Gastrocnemius medialis (tissue), 4 donors: ENCODE measurements at regions not wholly inside any gene's neighbourhood (a gene's known extent, or its start where the extent isn't known, plus 50 kb on each side); places are given as distances from the start of the nearest gene placed in this dataset.

ENCODE experiments used
- CTCF ChIP-seq, 5 experiments: fragments of 450-650 bp in 3 of 5; fragments of 200-600 bp in 2 of 5; sonication (generic) in 2 of 5; IDR thresholded peaks in 4 of 5; conservative IDR thresholded peaks in 1 of 5; 1 replicate in 4 of 5; 2 replicates in 1 of 5; pipeline ENCODE4 v1.5.1; 2016 to 2019; ENCODE audit warnings: antibody characterized with exemption in 5 of 5, mild to moderate bottlenecking in 3 of 5, moderate library complexity in 3 of 5
- POLR2A ChIP-seq, 2 donors: fragments of 450-650 bp; IDR thresholded peaks; one replicate each; pipeline ENCODE4 v1.6.1; 2017; ENCODE audit warnings: antibody characterized with exemption in 2 of 2, mild to moderate bottlenecking in 2 of 2, moderate library complexity in 2 of 2

GRCh38 chr18:68262690-68263294 is 452.1 kb downstream of the TMX3 start:
- no peak for TF ChIP-seq CTCF (IDR thresholded peaks at IDR 0.05 in 4 of 5, conservative IDR thresholded peaks at IDR 0.05 in 1 of 5)
- TF ChIP-seq POLR2A (IDR thresholded peaks at IDR 0.05) = no peak
